Kidney (tissue), 13 donors: ENCODE measurements at regions not wholly inside any gene's neighbourhood (a gene's known extent, or its start where the extent isn't known, plus 50 kb on each side); places are given as distances from the start of the nearest gene placed in this dataset.

ENCODE experiments used
- DNase-seq, 5 donors: peaks; one replicate each; pipeline ENCODE4 v3.0.0-alpha.2; 2013 to 2020
- FAIRE-seq: peaks from 2 replicates; lab custom pipeline; 2012; peaks lifted over from hg19 to GRCh38; lab: Jason Lieb, UNC
- H3K27ac ChIP-seq, 2 donors: one replicate each; pipeline ENCODE4 v1.7.0; 2013; ENCODE audit warnings: low read depth in 2 of 2, low read length in 2 of 2, inconsistent platforms in 1 of 2
- H3K27me3 ChIP-seq: one replicate; pipeline ENCODE4 v1.7.1; 2013; ENCODE audit warnings: low read length, inconsistent platforms; ENCODE audit not compliant: control insufficient read depth, insufficient read depth
- H3K36me3 ChIP-seq, 3 donors: one replicate each; pipeline versions ENCODE4 v1.7.0 to v1.7.1; 2013; ENCODE audit warnings: low read length in 3 of 3, control low read depth in 1 of 3, inconsistent platforms in 1 of 3; ENCODE audit not compliant: insufficient read depth in 3 of 3, control insufficient read depth in 2 of 3
- H3K4me1 ChIP-seq, 3 donors: one replicate each; pipeline versions ENCODE4 v1.7.0 to v1.7.1; 2013; ENCODE audit warnings: low read length in 3 of 3, inconsistent platforms in 1 of 3, low read depth in 1 of 3; ENCODE audit not compliant: control insufficient read depth in 2 of 3, insufficient read depth in 2 of 3
- H3K4me3 ChIP-seq, 3 donors: one replicate each; pipeline versions ENCODE4 v1.7.0 to v1.8.1; 2013; ENCODE audit warnings: low read length in 3 of 3, control low read depth in 1 of 3, inconsistent platforms in 1 of 3
- H3K9ac ChIP-seq, 3 donors: one replicate each; pipeline versions ENCODE4 v1.7.0 to v1.7.1; 2013; ENCODE audit warnings: low read length in 3 of 3, control low read depth in 1 of 3, inconsistent platforms in 1 of 3
- H3K9me3 ChIP-seq, 3 donors: one replicate each; pipeline versions ENCODE4 v1.7.0 to v1.7.1; 2013; ENCODE audit warnings: low read length in 3 of 3, control low read depth in 1 of 3, inconsistent platforms in 1 of 3; ENCODE audit not compliant: control insufficient read depth in 2 of 3, insufficient read depth in 1 of 3
- intact Hi-C: fragments of 100-400 bp; cut with DNase I; formaldehyde crosslinking; loops from one replicate; pipeline ENCODE4 v1.11.1; 2022
- TF ChIP-seq, protein P1 (sequence below): IDR thresholded peaks from 3 replicates; pipeline ENCODE4 v1.5.1; 2012; ENCODE audit warnings: mild to moderate bottlenecking, moderate library complexity, borderline replicate concordance; ENCODE audit not compliant: insufficient read depth; ENCODE audit errors: extremely low read depth
- donor health status: control.
- donor health status: control.
- donor health status: control.
- donor health status: control.
- donor health status: control.
- donor health status: DM: yes; HTN: yes; CAD: no.
- donor health status: Normal renal cell carcinoma (clear cell type).

DNA sequence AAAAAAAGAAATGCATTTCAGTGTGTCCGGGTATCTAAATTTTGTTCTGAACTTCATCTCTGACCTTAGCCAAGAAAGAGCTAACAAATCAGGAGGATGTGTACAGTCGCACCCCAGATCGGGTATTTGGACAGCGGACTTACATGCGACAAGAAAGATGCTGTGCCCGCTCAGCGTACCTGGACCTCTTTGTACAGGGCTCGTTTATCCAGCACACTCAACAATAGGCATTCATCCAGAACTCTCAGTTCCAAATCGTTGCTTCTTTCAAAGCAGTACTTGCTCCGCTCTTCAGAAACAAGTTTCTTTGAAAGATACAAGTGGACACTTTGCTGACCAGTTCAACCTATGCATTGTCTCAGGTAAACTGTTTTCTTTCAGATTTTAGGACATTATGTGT is 191.7 kb downstream of the LY86 start:
- Histone ChIP-seq H3K27ac (no peak overlapping the region), H3K9me3 (peaks cover 0 to 2% (median 0%) of the 10 kb centered on the region in 3 donors), H3K4me1 (peaks cover 0 to 9% (median 0%) of the 10 kb centered on the region in 3 donors), H3K9ac (no peak overlapping the region), H3K27me3 (no peaks in the 10 kb centered on the region), H3K4me3 (no peak overlapping the region), H3K36me3 (no peaks in the 10 kb centered on the region)
- no peak for FAIRE-seq
- TF ChIP-seq, protein P1, sequence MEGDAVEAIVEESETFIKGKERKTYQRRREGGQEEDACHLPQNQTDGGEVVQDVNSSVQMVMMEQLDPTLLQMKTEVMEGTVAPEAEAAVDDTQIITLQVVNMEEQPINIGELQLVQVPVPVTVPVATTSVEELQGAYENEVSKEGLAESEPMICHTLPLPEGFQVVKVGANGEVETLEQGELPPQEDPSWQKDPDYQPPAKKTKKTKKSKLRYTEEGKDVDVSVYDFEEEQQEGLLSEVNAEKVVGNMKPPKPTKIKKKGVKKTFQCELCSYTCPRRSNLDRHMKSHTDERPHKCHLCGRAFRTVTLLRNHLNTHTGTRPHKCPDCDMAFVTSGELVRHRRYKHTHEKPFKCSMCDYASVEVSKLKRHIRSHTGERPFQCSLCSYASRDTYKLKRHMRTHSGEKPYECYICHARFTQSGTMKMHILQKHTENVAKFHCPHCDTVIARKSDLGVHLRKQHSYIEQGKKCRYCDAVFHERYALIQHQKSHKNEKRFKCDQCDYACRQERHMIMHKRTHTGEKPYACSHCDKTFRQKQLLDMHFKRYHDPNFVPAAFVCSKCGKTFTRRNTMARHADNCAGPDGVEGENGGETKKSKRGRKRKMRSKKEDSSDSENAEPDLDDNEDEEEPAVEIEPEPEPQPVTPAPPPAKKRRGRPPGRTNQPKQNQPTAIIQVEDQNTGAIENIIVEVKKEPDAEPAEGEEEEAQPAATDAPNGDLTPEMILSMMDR = no peak
- DNase-seq = peak in 1 of 5 donors; percentile 16
- intact Hi-C loops = no loop called here

DNA sequence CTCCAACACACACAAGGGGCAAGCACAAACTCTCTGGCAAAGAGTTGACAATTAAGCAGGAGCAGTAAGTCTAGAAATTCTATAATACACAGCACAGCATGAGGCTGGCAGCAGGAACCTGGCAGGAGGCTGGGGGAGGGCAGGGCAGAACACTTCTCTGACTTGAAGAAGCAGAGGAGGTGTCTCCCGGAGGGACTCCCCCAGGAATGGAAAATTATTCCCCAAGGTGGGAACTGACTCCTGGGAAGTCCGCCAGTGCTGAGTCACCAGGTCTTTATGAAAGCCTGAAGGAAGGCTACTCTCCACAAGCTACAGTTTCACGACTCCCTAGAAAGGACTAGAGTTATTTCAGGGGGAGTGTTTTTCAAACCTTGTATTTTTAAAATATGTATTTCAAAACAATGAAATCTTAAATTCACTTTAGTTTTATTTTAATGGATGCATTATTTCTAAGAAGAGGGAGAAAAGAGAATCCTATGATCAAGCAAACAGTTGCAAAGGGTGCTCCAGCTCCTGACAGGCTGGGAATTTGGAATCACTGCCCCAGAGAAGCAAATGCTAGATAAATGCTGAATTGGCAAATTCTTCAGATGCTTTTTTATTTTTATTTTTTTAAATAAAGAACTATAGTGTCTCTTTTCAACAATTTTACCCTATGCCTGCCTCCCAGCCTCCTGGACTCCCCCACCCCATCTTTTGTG is 192.8 kb downstream of the LY86 start:
- DNase-seq = peak in 2 of 5 donors; percentile 32 to 65
- Histone ChIP-seq H3K36me3 (no peaks in the 10 kb centered on the region), H3K4me3 (no peak overlapping the region), H3K27me3 (no peaks in the 10 kb centered on the region), H3K9ac (no peak overlapping the region), H3K27ac (no peak overlapping the region), H3K9me3 (peaks cover 0 to 2% (median 0%) of the 10 kb centered on the region in 3 donors), H3K4me1 (peaks cover 0 to 9% (median 0%) of the 10 kb centered on the region in 3 donors)
- FAIRE-seq = peak; percentile 75
- intact Hi-C loops = no loop called here
- TF ChIP-seq, protein P1 = no peak

DNA sequence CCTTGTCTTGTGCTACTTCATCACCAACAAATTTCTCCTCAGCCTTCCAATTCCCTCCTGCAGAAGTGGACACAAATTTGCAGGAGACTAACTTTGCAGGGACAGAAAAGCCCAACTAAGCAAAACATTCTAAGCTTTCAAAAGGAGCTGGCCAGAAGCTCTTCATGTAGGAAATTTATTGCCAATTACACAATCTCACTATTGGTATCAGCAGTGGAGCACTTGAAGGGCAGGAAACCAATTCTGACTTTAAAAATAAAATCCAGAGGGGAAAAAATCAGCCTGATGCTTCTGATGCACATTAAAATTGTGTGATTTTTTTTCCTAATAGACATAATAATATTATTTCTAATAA is 193.3 kb downstream of the LY86 start:
- FAIRE-seq (no peak), DNase-seq (peak in 1 of 5 donors; percentile 32)
- peaks cover 0 to 9% (median 0%) of the 10 kb centered on the region in 3 donors for H3K4me1 ChIP-seq
- H3K27me3 ChIP-seq = no peaks in the 10 kb centered on the region
- TF ChIP-seq, protein P1 = no peak
- intact Hi-C loops = no loop called here
- no peaks in the 10 kb centered on the region for H3K36me3 ChIP-seq
- no peak overlapping the region for H3K27ac ChIP-seq
- H3K9me3 ChIP-seq = no peaks in the 10 kb centered on the region
- no peak overlapping the region for H3K4me3 ChIP-seq
- H3K9ac ChIP-seq = no peak overlapping the region
